HEK293 (cell line): ENCODE measurements at regions not wholly inside any gene's neighbourhood (a gene's known extent, or its start where the extent isn't known, plus 50 kb on each side); places are given as distances from the start of the nearest gene placed in this dataset.

ENCODE experiments used
- CTCF ChIA-PET: fragments of 350-600 bp; formaldehyde crosslinking; extraction: SDS; loops from one replicate; lab custom pipeline; 2021; ENCODE audit warnings: antibody characterized with exemption; lab: Yijun Ruan, JAX
- POLR2A ChIA-PET: fragments of 300-600 bp; formaldehyde crosslinking; extraction: SDS; loops from one replicate; lab custom pipeline; 2020; ENCODE audit warnings: antibody characterized with exemption, inconsistent platforms; lab: Yijun Ruan, JAX
- H3K27ac ChIP-seq: fragments of 200-500 bp; sonication (Bioruptor generic); 2 replicates; pipeline ENCODE4 v1.5.1; 2014; ENCODE audit warnings: low read depth, low read length, control low read depth, inconsistent platforms; ENCODE audit errors: extremely low read depth
- H3K36me3 ChIP-seq, 2 experiments: fragments of 200-500 bp in 1 of 2; sonication (Bioruptor generic) in 1 of 2; 1 replicate in 1 of 2; 2 replicates in 1 of 2; pipeline ENCODE4 v1.5.1; 2014 to 2017; ENCODE audit warnings: inconsistent platforms in 2 of 2, low read length in 2 of 2; ENCODE audit not compliant: control insufficient read depth in 2 of 2, insufficient read depth in 1 of 2
- H3K4me1 ChIP-seq: fragments of 200-500 bp; sonication (Bioruptor generic); 2 replicates; pipeline ENCODE4 v1.5.1; 2014; ENCODE audit warnings: mild to moderate bottlenecking, low read length, inconsistent platforms; ENCODE audit not compliant: control insufficient read depth, insufficient read depth
- H3K4me3 ChIP-seq: 2 replicates; pipeline ENCODE4 v1.5.1; 2011; ENCODE audit warnings: low read depth, mild to moderate bottlenecking, control low read depth, low read length, moderate library complexity
- H3K9me3 ChIP-seq: fragments of 200-500 bp; sonication (Bioruptor generic); 2 replicates; pipeline ENCODE4 v1.5.1; 2014; ENCODE audit warnings: low read depth, low read length, inconsistent platforms; ENCODE audit not compliant: control insufficient read depth, insufficient read depth
- GLIS2 ChIP-seq: fragments of 450-650 bp; formaldehyde crosslinking; IDR thresholded peaks from 2 replicates; pipeline ENCODE4 v1.5.1; 2016; ENCODE audit warnings: missing biosample characterization, missing genetic modification characterization
- PRDM2 ChIP-seq: fragments of 450-650 bp; formaldehyde crosslinking; IDR thresholded peaks from 2 replicates; pipeline ENCODE4 v1.5.1; 2016; ENCODE audit warnings: missing biosample characterization, missing genetic modification characterization, borderline replicate concordance
- SP7 ChIP-seq: fragments of 450-650 bp; formaldehyde crosslinking; IDR thresholded peaks from 2 replicates; pipeline ENCODE4 v1.5.1; 2016; ENCODE audit warnings: missing biosample characterization, missing genetic modification characterization
- ZFHX2 ChIP-seq: fragments of 450-650 bp; formaldehyde crosslinking; conservative IDR thresholded peaks from 2 replicates; pipeline ENCODE4 v1.5.1; 2016; ENCODE audit warnings: missing biosample characterization, missing genetic modification characterization
- ZNF248 ChIP-seq: fragments of 450-650 bp; formaldehyde crosslinking; IDR thresholded peaks from 2 replicates; pipeline ENCODE4 v1.5.1; 2017; ENCODE audit warnings: missing biosample characterization, missing genetic modification characterization
- ZNF341 ChIP-seq: fragments of 450-650 bp; formaldehyde crosslinking; IDR thresholded peaks from 2 replicates; pipeline ENCODE4; 2016; ENCODE audit warnings: low read depth, missing biosample characterization, missing genetic modification characterization
- ZNF501 ChIP-seq: fragments of 450-650 bp; formaldehyde crosslinking; IDR thresholded peaks from 2 replicates; pipeline ENCODE4 v1.5.1; 2016; ENCODE audit warnings: missing biosample characterization, missing genetic modification characterization
- ZNF518A ChIP-seq: fragments of 450-650 bp; formaldehyde crosslinking; conservative IDR thresholded peaks from 2 replicates; pipeline ENCODE4 v1.5.1; 2016; ENCODE audit warnings: low read depth, missing biosample characterization, missing genetic modification characterization
- ZNF571 ChIP-seq: fragments of 450-650 bp; formaldehyde crosslinking; IDR thresholded peaks from 2 replicates; pipeline ENCODE4 v1.5.0; 2017; ENCODE audit warnings: missing biosample characterization, missing genetic modification characterization
- ZNF596 ChIP-seq: fragments of 450-650 bp; IDR thresholded peaks from 2 replicates; pipeline ENCODE4 v1.5.0; 2018; ENCODE audit warnings: missing biosample characterization, mild to moderate bottlenecking, missing genetic modification characterization, moderate library complexity
- ZNF610 ChIP-seq: fragments of 450-650 bp; formaldehyde crosslinking; IDR thresholded peaks from 2 replicates; pipeline ENCODE4 v1.5.1; 2016; ENCODE audit warnings: missing biosample characterization, missing genetic modification characterization, borderline replicate concordance
- ZNF701 ChIP-seq: fragments of 450-650 bp; formaldehyde crosslinking; IDR thresholded peaks from 2 replicates; pipeline ENCODE4 v1.5.1; 2016; ENCODE audit warnings: missing biosample characterization, missing genetic modification characterization
- ZNF792 ChIP-seq: fragments of 450-650 bp; formaldehyde crosslinking; IDR thresholded peaks from 2 replicates; pipeline ENCODE4 v1.5.1; 2016; ENCODE audit warnings: missing biosample characterization, missing genetic modification characterization
- ZNF843 ChIP-seq: fragments of 450-650 bp; formaldehyde crosslinking; IDR thresholded peaks from 2 replicates; pipeline ENCODE4 v1.5.1; 2016; ENCODE audit warnings: missing biosample characterization, missing genetic modification characterization
- TF ChIP-seq, protein P1 (sequence below): fragments of 450-650 bp; formaldehyde crosslinking; IDR thresholded peaks from 2 replicates; pipeline ENCODE4 v1.5.1; 2016; ENCODE audit warnings: missing biosample characterization, missing genetic modification characterization
- TF ChIP-seq, protein P2 (sequence below): fragments of 450-650 bp; formaldehyde crosslinking; IDR thresholded peaks from 2 replicates; pipeline ENCODE4 v1.5.0; 2017; ENCODE audit warnings: missing biosample characterization, missing genetic modification characterization, borderline replicate concordance
- TF ChIP-seq, protein P3 (sequence below): fragments of 450-650 bp; formaldehyde crosslinking; IDR thresholded peaks from 2 replicates; pipeline ENCODE4 v1.5.1; 2017; ENCODE audit warnings: missing biosample characterization, missing genetic modification characterization

GRCh38 chrX:145549496-145549895 is 268.1 kb upstream of the SLITRK2 start:
- TF ChIP-seq ZNF843 (tag by site-specific recombination) = no peak
- TF ChIP-seq GLIS2 (tag by site-specific recombination) = no peak
- no peak for TF ChIP-seq SP7 (tag by site-specific recombination)
- no peak for TF ChIP-seq ZNF501
- no peak for TF ChIP-seq ZNF792
- no peak for TF ChIP-seq ZNF571 (tag by site-specific recombination)
- no peak for TF ChIP-seq ZNF610 (tag by site-specific recombination)
- TF ChIP-seq, protein P1, sequence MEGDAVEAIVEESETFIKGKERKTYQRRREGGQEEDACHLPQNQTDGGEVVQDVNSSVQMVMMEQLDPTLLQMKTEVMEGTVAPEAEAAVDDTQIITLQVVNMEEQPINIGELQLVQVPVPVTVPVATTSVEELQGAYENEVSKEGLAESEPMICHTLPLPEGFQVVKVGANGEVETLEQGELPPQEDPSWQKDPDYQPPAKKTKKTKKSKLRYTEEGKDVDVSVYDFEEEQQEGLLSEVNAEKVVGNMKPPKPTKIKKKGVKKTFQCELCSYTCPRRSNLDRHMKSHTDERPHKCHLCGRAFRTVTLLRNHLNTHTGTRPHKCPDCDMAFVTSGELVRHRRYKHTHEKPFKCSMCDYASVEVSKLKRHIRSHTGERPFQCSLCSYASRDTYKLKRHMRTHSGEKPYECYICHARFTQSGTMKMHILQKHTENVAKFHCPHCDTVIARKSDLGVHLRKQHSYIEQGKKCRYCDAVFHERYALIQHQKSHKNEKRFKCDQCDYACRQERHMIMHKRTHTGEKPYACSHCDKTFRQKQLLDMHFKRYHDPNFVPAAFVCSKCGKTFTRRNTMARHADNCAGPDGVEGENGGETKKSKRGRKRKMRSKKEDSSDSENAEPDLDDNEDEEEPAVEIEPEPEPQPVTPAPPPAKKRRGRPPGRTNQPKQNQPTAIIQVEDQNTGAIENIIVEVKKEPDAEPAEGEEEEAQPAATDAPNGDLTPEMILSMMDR = no peak
- TF ChIP-seq, protein P2, sequence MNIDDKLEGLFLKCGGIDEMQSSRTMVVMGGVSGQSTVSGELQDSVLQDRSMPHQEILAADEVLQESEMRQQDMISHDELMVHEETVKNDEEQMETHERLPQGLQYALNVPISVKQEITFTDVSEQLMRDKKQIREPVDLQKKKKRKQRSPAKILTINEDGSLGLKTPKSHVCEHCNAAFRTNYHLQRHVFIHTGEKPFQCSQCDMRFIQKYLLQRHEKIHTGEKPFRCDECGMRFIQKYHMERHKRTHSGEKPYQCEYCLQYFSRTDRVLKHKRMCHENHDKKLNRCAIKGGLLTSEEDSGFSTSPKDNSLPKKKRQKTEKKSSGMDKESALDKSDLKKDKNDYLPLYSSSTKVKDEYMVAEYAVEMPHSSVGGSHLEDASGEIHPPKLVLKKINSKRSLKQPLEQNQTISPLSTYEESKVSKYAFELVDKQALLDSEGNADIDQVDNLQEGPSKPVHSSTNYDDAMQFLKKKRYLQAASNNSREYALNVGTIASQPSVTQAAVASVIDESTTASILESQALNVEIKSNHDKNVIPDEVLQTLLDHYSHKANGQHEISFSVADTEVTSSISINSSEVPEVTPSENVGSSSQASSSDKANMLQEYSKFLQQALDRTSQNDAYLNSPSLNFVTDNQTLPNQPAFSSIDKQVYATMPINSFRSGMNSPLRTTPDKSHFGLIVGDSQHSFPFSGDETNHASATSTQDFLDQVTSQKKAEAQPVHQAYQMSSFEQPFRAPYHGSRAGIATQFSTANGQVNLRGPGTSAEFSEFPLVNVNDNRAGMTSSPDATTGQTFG (tag by site-specific recombination) = no peak
- Histone ChIP-seq H3K4me1 (no peaks in the 10 kb centered on the region), H3K9me3 (no peaks in the 10 kb centered on the region), H3K27ac (no peak overlapping the region), H3K36me3 (no peaks in the 10 kb centered on the region), H3K4me3 (no peak overlapping the region)
- ChIA-PET CTCF (no interaction called here), POLR2A (no interaction called here)

- Histone ChIP-seq H3K27ac (no peak overlapping the region), H3K4me1 (no peaks in the 10 kb centered on the region), H3K4me3 (no peak overlapping the region), H3K9me3 (no peaks in the 10 kb centered on the region), H3K36me3 (no peaks in the 10 kb centered on the region)
- ChIA-PET POLR2A (no interaction called here), CTCF (no interaction called here)
- TF ChIP-seq ZNF701 (tag by site-specific recombination) = no peak
- no peak for TF ChIP-seq ZNF341
- no peak for TF ChIP-seq ZNF518A (tag by site-specific recombination)
- TF ChIP-seq, protein P3, sequence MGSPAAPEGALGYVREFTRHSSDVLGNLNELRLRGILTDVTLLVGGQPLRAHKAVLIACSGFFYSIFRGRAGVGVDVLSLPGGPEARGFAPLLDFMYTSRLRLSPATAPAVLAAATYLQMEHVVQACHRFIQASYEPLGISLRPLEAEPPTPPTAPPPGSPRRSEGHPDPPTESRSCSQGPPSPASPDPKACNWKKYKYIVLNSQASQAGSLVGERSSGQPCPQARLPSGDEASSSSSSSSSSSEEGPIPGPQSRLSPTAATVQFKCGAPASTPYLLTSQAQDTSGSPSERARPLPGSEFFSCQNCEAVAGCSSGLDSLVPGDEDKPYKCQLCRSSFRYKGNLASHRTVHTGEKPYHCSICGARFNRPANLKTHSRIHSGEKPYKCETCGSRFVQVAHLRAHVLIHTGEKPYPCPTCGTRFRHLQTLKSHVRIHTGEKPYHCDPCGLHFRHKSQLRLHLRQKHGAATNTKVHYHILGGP (tag by site-specific recombination) = no peak
- no peak for TF ChIP-seq PRDM2 (tag by site-specific recombination)
- TF ChIP-seq ZNF248 (tag by site-specific recombination) = no peak
- no peak for TF ChIP-seq ZNF596 (tag by site-specific recombination)
- no peak for TF ChIP-seq ZFHX2 (tag by site-specific recombination)
Observed at GRCh38 chrX:145552643-145553042, 265.0 kb upstream of the SLITRK2 start.
